ENCODE measurements at regions not wholly inside any gene's neighbourhood (a gene's known extent, or its start where the extent isn't known, plus 50 kb on each side); places are given as distances from the start of the nearest gene placed in this dataset.
A peak's percentile ranks its signal among the peaks of the same experiment; 100 is the strongest.

DNA sequence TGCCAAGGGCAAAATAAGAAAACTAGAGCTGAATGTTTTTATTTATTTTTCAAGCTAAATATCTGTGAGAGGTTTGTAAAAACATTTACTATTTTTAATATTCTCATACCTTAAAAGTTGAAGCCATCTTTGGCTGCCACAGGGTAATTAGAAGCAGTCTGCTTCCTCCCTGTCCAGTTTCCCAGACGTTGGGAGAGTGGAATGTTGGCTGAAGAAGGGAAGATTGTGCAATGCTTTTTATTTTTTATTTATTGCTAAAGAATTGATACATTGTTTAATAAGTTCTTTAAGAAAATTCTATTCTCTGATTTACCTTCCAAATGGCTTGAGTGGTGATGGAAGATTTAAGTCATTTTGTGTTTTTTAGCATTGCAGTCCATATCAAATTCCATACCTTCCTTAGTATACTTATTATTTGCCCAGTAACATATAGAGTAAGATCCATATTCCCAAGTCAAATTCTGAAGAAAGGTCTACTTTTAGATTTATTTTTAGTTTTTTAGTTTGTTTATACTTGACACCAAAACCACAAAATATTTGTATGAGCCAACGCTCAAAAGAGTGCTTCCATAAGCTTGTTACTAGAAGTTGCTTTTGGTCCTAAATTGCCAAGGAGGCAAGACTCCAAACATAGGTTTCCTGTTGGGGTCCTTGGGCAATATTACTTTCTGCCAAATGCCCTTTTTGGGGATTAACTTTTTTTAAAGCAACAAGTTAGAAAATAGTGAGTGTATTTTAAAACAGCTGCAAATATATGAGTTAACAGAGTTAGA lies 124.0 kb upstream of the CPM start:
- DNase-seq (no peak), ATAC-seq (no peak)
- intact Hi-C loops (cut with micrococcal nuclease): no loop called here

DNA sequence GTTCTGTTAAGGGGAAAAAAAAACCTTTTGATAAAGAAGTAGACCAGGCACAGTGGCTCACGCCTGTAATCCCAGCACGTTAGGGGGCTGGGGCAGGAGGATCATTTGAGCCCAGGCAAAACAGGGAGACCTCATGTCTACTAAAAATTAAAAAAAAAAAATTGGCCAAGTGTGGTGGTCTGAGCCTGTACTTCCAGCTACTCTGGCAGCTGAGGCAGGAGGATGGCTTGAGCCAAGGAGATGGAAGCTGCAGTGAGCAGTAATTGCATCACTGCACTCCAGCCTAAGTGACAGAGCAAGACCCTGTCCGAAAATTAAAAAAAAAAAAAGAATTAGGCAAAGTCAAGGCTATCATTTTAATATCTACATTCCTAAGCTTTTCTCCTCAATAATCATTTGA lies 124.8 kb upstream of the CPM start:
- ATAC-seq (no peak), DNase-seq (no peak)
- intact Hi-C loops (cut with micrococcal nuclease): no loop called here

DNA sequence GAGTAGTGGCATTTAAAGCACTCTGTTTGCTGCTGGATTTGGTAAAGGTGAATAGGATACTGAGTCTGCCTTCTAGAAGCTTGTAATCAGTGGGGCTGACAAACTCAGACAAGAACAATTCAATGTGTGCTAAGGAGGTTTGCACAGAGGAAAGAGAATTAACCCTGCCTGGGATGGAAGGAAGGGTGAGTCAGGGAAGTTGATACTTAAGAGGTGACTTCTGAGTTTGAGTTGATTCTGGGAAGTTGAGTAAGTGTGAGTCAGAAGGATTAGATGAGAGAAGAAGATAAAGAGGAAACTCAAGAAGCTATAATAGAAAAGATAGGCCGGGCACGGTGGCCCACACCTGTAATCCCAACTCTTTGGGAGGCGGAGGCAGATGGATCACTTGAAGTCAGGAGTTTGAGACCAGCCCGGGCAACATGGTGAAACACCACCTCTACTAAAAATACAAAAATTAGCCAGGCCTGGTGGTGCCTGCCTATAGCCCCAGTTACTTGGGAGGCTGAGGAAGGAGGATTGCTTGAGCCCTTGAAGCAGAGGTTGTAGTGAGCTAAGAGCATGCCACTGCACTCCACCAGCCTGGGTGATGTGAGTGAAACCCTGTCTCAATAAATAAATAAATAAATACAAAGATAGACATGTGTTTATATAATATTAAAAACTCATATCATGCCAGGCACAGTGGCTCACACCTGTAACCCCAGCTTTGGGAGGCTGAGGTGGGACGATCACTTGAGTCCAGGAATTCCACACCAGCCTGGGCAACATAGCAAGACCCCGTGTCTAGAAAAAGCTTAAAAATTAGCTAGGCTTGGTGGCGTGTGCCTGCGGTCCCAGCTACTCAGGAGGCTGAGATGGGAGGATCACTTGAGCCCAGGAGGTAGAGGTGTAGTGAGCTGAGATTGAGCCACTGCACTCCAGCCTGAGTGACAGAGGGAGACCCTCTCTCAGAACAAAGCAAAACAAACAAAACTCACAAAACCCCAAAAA lies 126.8 kb upstream of the CPM start:
- ATAC-seq (no peak), DNase-seq (no peak)
- intact Hi-C loops (cut with micrococcal nuclease): no loop called here

DNA sequence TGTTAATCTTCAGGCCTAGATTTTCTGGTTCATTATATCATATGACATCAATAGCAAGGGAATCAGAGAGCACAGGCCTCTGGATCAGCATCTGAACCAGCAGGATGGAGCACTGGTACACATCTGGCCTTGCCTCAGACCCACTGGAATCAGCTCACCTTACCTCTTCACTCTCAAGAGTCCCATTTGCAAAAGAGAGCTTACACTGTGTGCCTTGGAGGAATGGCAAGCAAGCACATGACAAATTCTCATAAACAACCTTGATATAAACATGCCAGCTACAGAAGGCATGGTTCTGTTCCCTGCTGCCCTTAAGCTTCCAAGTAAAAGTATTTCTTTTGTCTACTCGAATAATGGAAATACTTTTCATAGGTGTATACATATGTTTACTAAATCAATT lies 128.6 kb upstream of the CPM start:
- intact Hi-C loops (cut with micrococcal nuclease): no loop called here
- no peak for ATAC-seq
- no peak for DNase-seq

DNA sequence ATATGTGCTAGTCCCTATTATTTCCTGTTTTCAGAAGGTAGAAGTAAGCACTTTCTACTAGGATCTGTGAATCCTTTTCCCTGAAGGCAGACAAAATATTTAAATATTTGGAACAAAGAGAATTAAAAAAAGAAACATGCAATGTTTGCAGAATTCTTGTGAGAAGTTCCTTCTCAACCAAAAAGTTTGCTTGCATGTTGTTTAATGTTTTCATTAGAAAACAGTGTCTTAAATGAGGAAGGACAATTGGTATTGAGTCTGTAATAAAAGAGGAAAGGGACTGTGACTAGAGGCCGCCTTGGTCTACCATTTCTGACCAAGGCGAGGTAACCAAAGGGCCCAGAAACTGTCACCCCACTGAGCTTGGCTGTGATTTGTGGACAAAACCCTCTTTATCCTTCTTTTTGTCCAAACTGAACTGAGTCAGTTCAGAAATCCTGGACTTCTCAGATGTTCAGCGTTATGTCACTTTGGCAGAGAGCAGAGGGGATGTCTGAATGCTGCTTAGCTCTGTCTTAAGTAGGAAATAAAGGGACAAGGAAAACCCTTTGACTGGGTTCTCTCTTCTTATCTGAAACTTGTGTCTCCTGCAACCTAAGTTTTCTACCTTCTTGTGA lies 129.8 kb upstream of the CPM start:
- DNase-seq (no peak), ATAC-seq (peak; percentile 26)
- intact Hi-C loops (cut with micrococcal nuclease): no loop called here

DNA sequence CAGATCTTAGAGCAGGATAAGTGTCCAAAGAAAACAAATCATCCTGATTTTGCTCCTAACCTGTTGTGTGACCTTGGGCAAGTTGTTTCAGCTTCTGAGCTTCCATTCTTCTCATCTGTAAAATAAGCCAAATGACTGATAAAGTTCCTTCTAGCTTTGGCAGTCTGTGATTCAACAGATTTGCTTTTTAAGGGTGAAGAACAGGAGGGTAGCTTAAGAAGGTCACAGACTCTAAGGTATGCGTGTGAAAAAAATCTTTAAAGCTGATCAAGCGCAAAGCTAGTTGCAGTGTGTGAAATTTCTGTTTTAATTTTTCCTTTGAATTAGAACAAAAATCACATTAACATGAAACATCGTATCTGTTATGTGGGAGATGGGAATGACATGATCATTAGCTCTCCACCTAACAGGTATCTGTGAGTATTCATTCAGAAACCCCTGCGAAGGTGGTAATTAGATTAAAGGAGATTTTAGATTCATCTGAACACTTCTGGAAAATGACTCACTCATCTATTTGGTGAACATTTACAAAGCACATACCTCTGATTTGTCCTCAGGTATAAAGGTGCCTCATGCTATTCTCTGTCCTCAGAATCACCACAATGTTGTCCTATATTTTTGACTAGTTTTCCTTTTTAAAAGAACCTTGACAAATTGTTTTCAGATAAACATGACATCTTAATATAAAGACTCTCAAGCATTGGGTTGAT lies 131.9 kb upstream of the CPM start:
- DNase-seq: no peak
- no peak for ATAC-seq
- intact Hi-C loops (cut with micrococcal nuclease): loop anchor here (5.0 kb wide), 1 partner anchor 208 kb away; no protein-coding TSS in a partner anchor

DNA sequence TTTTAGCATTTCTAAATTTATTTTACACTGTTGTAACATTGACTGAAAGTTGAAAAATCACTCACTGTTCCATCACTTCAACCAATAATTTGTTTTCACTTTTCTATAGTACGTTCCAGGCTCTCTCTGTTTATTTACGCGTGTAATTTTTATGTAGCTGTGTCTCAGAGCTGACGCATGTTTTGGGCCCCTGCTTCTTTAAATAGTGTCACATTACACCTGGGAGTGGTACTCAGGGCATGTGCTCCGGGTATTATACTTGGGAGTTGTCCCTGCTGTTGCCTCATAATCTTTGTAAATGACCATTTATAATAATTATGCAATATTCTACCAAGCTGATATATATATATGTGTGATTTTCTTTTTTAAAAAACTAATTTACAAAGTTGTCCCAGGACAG lies 132.8 kb upstream of the CPM start:
- intact Hi-C loops (cut with micrococcal nuclease): loop anchor here (5.0 kb wide), 1 partner anchor 208 kb away; no protein-coding TSS in a partner anchor
- ATAC-seq (no peak), DNase-seq (no peak)

DNA sequence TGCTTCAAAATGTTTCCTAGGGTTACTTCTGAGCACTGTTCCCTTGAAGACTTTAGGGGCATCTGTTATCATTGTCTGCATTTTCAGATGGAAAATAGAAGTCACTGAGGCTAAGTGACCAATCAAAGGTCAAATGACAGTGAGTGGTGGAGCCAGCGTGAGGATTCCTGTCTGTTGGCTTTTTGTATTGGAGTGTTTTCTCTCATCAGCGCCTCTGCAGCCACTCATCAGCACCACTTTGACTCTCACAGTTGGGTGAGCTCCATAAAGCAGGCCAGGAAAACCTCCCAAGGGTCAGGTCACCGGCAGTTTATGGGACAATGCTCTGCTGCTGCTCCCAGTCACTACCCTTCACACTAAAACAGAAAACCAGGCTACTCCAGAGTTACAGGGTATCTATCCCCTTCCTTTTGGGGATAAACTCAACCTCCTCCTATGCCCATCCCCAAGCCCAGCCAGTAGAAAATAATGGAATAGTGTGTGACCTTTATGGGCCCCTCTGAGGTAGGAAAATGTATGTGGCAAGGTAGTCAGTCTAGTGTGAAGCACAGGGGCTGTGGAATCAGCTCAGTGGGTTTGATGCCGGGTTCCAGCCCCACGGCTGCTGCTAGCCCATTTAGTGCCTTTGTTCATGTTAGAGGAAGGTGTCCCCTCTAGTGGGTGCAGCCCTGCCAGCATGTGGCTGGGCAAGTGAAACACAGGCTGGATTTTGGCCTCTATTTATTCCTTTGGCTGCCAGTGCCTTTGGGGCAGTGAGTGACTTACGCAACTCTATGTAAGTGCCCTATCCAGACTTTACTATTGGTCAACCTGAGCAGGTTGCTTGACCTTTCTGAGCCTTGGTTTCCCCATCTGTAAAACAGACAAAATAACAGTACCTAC lies 133.8 kb upstream of the CPM start:
- peak; percentile 38 for DNase-seq

DNA sequence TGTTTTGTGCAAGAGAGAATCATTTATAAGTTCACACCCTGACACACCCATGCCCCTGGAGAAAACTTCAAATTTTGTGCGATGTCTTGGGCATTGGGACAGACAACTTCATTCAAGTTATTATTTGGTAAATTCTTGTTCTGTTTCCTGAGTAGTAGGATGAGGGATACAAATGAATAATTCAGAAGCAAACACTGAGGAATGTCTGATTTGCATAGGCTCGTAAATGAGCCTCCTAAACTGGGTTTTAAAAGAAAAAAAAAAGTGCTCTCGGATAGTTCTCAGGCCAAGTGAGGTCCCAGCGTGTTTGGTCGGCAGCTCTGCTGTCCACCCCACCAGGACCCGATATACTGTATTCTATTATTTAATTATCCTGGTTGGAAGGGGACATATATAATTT lies 134.7 kb upstream of the CPM start:
- no peak for DNase-seq
- ATAC-seq: no peak
- intact Hi-C loops (cut with micrococcal nuclease): loop anchor here (5.0 kb wide), 1 partner anchor 210 kb away; no protein-coding TSS in a partner anchor

More for the DNA sequence above, 133.8 kb upstream of the CPM start:
- intact Hi-C loops (cut with micrococcal nuclease): loop anchor here (5.0 kb wide), 1 partner anchor 209 kb away; no protein-coding TSS in a partner anchor
- peak; percentile 91 for ATAC-seq

DNA sequence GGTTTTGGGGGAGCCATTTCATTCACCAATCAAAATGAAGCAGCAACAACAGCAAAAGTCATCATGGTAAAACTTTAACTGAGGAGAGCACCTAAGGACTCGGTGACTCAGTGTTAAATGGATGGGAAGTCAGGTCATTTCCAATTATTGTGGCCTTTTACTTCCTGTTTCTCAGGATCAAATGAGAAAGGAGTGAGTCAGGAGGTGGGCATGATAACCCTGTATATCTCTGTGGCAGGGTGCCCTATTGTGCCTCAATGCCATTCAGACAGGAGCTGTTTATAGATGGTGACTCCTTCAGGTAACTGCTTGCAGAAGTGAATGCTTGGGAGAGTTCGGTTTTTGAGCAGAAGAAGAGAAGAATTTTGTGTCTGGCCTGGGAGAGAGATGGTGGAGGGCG lies 135.5 kb upstream of the CPM start:
- intact Hi-C loops (cut with micrococcal nuclease): loop anchor here (5.0 kb wide), 1 partner anchor 211 kb away; no protein-coding TSS in a partner anchor
- ATAC-seq: no peak

DNA sequence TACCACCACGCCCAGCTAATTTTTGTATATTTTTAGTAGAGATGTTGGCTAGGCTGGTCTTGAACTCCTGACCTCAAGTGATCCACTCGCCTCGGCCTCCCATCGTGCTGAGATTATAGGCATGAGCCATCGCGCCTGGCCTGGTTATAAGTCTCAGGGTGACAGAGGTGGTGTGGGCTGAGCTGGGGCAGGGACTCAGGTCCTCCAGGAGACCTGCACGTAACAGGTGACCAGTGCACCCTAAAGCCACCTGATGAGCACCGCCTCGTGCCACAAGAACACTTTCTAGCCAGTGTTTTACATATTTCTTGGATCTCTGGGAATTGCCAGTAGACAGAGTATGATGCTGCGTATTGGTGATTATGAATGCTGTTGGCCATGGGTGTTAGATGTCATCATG lies 136.5 kb upstream of the CPM start:
- ATAC-seq: no peak
- intact Hi-C loops (cut with micrococcal nuclease): loop anchor here (5.0 kb wide), 1 partner anchor 212 kb away; no protein-coding TSS in a partner anchor
- no peak for DNase-seq

More for the DNA sequence above, 135.5 kb upstream of the CPM start:
- no peak for DNase-seq

DNA sequence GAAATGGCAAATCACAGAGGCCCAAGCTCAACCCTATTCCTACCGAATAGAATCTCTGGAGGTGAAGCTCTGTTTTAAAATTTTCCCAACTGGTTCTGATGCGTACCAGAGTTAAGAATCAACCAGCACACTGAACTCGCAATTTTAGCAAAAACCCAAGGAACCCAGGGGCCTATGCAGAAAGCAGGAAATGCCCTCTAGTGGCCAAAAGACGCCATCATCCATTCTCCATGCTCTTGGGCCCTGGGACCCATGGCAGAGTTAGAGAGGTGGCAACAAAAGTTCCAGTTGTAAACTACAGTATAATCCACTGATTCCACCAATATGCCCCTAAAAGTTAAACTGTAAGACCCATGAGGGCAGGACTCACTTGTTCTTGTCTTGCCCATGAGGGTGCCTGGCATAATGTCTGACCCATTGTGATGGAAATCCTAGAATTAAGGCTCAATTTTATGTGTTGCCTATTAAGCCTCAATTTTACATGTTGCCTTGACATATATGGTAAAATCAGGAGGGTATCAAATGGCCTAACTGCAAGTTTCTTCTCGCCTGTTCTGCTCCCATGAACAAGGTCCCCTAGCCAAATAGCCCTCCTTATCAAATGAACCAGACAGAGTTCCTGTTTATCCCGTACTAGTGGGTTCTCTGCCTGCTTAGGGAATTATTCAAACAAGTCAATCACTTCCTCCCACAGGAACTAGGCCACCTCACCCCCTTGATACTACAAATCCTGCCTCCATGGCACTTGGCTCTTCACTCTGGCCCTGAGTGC lies 137.5 kb upstream of the CPM start:
- intact Hi-C loops (cut with micrococcal nuclease): no loop called here
- ATAC-seq (peak; percentile 77), DNase-seq (no peak)

DNA sequence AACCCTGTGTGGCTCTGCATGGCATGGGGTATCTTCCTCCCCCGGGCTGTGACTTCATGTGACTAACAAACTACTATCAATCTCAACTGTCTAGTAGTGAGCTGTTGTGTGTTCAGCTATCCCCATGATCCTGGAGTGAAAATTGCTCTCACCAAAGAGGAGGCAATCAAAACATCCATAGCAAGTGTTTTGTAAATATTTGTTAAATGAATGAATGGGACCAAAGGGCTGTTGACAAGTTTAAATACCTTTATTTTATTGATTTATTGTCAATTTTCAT lies 138.1 kb upstream of the CPM start:
- ATAC-seq: no peak
- intact Hi-C loops (cut with micrococcal nuclease): no loop called here
- no peak for DNase-seq

DNA sequence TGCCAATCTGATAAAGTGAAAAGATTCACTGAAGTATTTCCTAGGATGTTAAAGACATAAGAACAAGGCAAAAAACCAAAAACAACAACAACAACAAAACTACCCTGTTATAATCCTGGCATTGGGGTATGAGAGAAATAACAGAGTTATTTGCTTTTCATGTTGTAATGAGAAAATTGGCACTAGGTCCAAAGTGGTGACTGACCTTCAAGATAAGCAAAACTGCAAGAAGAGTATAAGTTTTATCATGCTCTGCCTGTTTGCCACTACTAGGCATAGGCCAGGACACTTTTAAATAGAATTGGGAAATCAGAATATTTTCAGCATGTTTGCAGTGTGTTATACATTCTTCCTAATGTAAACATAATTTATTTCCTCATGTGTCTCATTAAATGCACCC lies 140.1 kb upstream of the CPM start:
- ATAC-seq (no peak), DNase-seq (no peak)
- intact Hi-C loops (cut with micrococcal nuclease): no loop called here

DNA sequence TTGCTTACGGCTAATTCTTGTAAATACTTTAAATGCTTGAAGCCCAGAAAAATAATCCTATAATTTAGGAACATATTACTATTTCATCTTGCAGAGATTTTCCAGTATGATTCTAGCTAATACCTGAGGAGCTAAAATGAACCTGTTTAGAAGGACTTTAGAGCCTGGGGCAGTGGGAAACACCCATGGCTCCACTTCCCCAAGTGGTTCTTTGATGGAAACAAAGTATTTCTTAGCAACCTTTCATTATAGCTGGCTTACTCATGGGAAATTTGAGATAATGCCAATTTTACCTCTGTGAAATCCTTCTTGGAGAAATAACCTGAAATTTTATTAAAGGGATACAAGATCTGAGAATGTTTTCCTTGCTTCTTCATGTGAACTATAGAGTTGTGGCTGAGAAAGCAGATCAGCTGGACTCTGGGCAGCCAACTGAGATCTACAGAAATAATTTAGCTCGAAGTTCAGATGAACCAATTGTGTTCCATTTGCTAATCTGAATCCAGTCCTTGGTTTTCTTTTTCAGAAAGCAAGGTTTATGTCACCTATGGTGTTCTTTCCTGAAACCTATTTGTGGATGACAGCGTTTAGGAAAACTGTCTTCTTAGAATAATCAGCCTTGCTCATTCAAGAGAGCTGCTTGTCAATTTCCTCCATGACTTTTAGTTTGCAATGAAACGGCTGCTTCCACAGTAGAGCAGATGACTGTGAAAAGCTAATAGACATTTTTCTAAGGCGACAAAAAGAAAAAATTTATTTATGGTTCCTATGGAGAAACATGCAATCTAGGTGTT lies 141.8 kb upstream of the CPM start:
- DNase-seq: no peak
- no peak for ATAC-seq
- intact Hi-C loops (cut with micrococcal nuclease): no loop called here

DNA sequence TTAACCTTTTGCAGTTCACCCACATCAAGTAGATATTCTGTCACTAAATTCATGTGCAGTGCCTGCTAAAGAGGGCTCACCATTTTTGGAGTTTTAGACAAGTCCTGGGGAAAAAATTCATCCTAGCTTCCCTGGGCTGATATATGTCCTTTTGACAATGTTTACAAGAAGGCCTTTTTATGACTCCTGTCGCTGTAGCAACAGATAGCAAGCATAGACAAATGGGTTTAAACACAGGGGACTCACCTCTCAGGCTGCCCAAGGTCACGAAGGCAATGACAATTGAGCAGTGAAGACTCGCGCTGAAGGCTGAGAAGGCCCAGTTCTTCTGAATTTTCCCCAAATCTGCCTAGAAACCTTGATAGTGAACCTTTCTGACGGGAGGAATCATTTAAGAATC lies 150.7 kb upstream of the CPM start:
- intact Hi-C loops (cut with micrococcal nuclease): no loop called here
- DNase-seq (no peak), ATAC-seq (no peak)

Data from left ventricle myocardium superior (tissue), 1 donor.